ENCODE measurements at regions not wholly inside any gene's neighbourhood (a gene's known extent, or its start where the extent isn't known, plus 50 kb on each side); places are given as distances from the start of the nearest gene placed in this dataset.
A peak's percentile ranks its signal among the peaks of the same experiment; 100 is the strongest.
"Not testable (repeated sequence)": the region's sequence is repeated elsewhere in the genome, so short reads cannot be mapped to it uniquely, and the experiment has no call there.

GRCh38 chr13:21274457-21274856 lies 98.0 kb downstream of the MRPL57 start:
- not testable (repeated sequence) for DNase-seq (ENCODE audit: low read depth); H3K4me3 ChIP-seq (ENCODE audit: low read depth, low read length)

- DNase-seq (ENCODE audit: low read depth) = no peak
- no peak overlapping the region for H3K4me3 ChIP-seq (ENCODE audit: low read depth, low read length)
- TF ChIP-seq CTCF (IDR thresholded peaks at IDR 0.05; ENCODE audit: insufficient read depth, low read length) = no peak
Measured at GRCh38 chr13:21282065-21282464, 105.6 kb downstream of the MRPL57 start.

GRCh38 chr13:21287331-21287907 lies 111.0 kb downstream of the MRPL57 start:
- no peak overlapping the region for H3K4me3 ChIP-seq (ENCODE audit: low read depth, low read length)
- no peak for TF ChIP-seq CTCF (IDR thresholded peaks at IDR 0.05; ENCODE audit: insufficient read depth, low read length)
- DNase-seq (ENCODE audit: low read depth) = no peak

GRCh38 chr13:21289475-21289874 lies 113.0 kb downstream of the MRPL57 start:
- H3K4me3 ChIP-seq (ENCODE audit: low read depth, low read length) = no peak overlapping the region
- TF ChIP-seq CTCF (IDR thresholded peaks at IDR 0.05; ENCODE audit: insufficient read depth, low read length) = no peak
- DNase-seq (ENCODE audit: low read depth) = no peak

GRCh38 chr13:21290442-21291002 lies 114.1 kb downstream of the MRPL57 start:
- DNase-seq (ENCODE audit: low read depth); H3K4me3 ChIP-seq (ENCODE audit: low read depth, low read length): not testable (repeated sequence)

GRCh38 chr13:21291840-21292239 lies 115.4 kb downstream of the MRPL57 start:
- DNase-seq (ENCODE audit: low read depth) = no peak
- H3K4me3 ChIP-seq (ENCODE audit: low read depth, low read length) = no peak overlapping the region
- no peak for TF ChIP-seq CTCF (IDR thresholded peaks at IDR 0.05; ENCODE audit: insufficient read depth, low read length)

- peak; percentile 33 for TF ChIP-seq CTCF (IDR thresholded peaks at IDR 0.05; ENCODE audit: insufficient read depth, low read length)
- not testable (repeated sequence) for H3K4me3 ChIP-seq (ENCODE audit: low read depth, low read length)
- peak; percentile 34 for DNase-seq (ENCODE audit: low read depth)
Measured at GRCh38 chr13:21296991-21297390, 120.5 kb downstream of the MRPL57 start.

- DNase-seq (ENCODE audit: low read depth) = no peak
Measured at GRCh38 chr13:21297447-21297846, 121.0 kb downstream of the MRPL57 start.

More at GRCh38 chr13:21297447-21297846, 121.0 kb downstream of the MRPL57 start:
- TF ChIP-seq CTCF (IDR thresholded peaks at IDR 0.05; ENCODE audit: insufficient read depth, low read length) = no peak
- H3K4me3 ChIP-seq (ENCODE audit: low read depth, low read length) = peak overlapping the region; percentile 47

All from fibroblast of the aortic adventitia (primary cell).